ENCODE measurements at regions not wholly inside any gene's neighbourhood (a gene's known extent, or its start where the extent isn't known, plus 50 kb on each side); places are given as distances from the start of the nearest gene placed in this dataset.

DNA sequence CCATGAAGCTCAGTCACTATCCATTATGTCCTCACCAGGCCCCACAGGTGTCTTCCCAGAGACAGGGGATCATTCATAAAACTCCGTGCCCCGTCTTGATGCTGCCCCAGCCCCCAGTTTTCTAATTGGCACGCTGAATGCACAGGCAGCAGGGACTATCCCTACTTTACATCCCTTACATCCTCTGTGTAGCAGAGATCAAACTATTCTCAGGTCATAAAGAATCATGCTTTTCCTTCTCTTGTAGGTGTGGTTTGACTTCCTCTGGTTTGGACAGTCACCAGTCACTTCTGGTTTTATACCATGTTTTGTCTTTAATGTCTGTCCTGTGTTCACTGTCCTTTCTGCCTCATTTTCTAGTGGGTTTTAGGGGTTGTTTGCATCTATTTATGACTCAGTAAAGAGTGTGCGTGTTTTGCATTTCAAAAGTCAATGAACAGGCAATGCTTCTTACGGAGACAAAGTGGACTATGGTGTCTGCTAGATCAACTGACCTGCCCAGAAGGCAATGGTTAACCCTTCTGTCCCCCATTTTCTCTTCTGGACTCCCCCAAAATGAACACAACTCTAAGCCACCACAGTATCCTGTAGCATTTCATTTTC is 140.4 kb upstream of the NPVF start:
- no peak for DNase-seq

DNA sequence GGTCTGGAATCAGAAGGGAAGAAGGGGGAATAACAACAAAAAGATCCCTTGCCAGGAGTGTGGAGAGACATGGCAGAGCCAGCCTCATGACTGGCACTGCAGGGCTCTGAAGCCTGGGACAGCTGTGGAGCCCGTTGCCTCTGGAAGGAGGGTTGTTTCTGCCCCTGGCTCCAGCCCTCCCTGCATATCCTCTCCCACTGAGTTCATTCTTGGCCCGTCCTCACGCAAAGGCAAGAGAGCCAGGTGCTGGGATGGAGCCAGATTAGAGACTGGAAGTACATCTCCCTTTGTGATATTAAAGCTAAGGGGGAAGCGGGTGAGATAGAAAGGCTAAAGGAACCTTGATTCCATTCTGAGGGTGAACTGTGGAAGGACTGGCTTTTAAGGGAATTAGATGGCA is 141.5 kb upstream of the NPVF start:
- peaks cover 0 to 14% (median 0%) of the 10 kb centered on the region in 3 donors for H3K9me3 ChIP-seq (ENCODE audit: control extremely low read depth in 1 of 3, control insufficient read depth in 2 of 3, insufficient read depth in 1 of 3, low read length in 2 of 3)
- no peaks in the 10 kb centered on the region for H3K4me1 Mint-ChIP-seq
- intact Hi-C loops (cut with micrococcal nuclease), result no loop called here

More for the DNA sequence above, 140.4 kb upstream of the NPVF start:
- Histone ChIP-seq H3K36me3 (replicated peaks in 1 of 2; ENCODE audit: control extremely low read depth in 1 of 2, control insufficient read depth in 1 of 2, extremely low read depth in 1 of 2, insufficient read depth in 2 of 2, low read length in 1 of 2) (no peaks in the 10 kb centered on the region), H3K4me2 (replicated peaks; ENCODE audit: low read depth, low read length, poor library complexity, severe bottlenecking) (no peak overlapping the region), H3K4me1 (ENCODE audit: control insufficient read depth in 2 of 2, insufficient read depth in 2 of 2, low read length in 2 of 2) (no peaks in the 10 kb centered on the region), H3K9me3 (ENCODE audit: control extremely low read depth in 1 of 3, control insufficient read depth in 2 of 3, insufficient read depth in 1 of 3, low read length in 2 of 3) (peaks cover 0 to 14% (median 0%) of the 10 kb centered on the region in 3 donors), H4K20me1 (ENCODE audit: control insufficient read depth, insufficient read depth, low read length, poor library complexity, severe bottlenecking) (no peaks in the 10 kb centered on the region), H3K4me3 (ENCODE audit: control extremely low read depth in 1 of 5, extremely low read depth in 1 of 5, insufficient read depth in 1 of 5, low read depth in 2 of 5, low read length in 4 of 5) (no peak overlapping the region), H3K27me3 (replicated peaks in 1 of 4; ENCODE audit: control extremely low read depth in 1 of 4, control insufficient read depth in 3 of 4, insufficient read depth in 4 of 4, low read length in 3 of 4) (peaks cover 0 to 10% (median 0%) of the 10 kb centered on the region in 4 experiments), H3K27ac (ENCODE audit: low read length in 2 of 2) (no peak overlapping the region), H2AFZ (ENCODE audit: insufficient read depth, low read depth, low read length, poor library complexity, severe bottlenecking) (no peak overlapping the region), H3K79me2 (ENCODE audit: control insufficient read depth, insufficient read depth, low read length) (no peaks in the 10 kb centered on the region), H3K9ac (ENCODE audit: low read length) (no peak overlapping the region)
- 50% methylated on average over 2 of the region's 5 CpGs for WGBS (ENCODE audit: insufficient coverage)
- H3K4me3 Mint-ChIP-seq, result no peak overlapping the region
- no peaks in the 10 kb centered on the region for H3K4me1 Mint-ChIP-seq
- intact Hi-C loops (cut with micrococcal nuclease), result no loop called here
- no peak for ATAC-seq (ENCODE audit: low read depth)
- peaks cover 26% of the 10 kb centered on the region for H3K27me3 Mint-ChIP-seq
- peaks cover 6% of the 10 kb centered on the region for H3K9me3 Mint-ChIP-seq (ENCODE audit: insufficient read depth)
- ChIA-PET POLR2A (no interaction called here), CTCF (interaction anchor here (1.4 kb wide), 1 partner anchor 196 kb away, joined by 3 read pairs; no protein-coding TSS in a partner anchor)
- TF ChIP-seq EZH2 (IDR thresholded peaks at IDR 0.05; ENCODE audit: borderline replicate concordance, insufficient read depth, low read depth, low read length, poor library complexity, severe bottlenecking), result no peak
- TF ChIP-seq, protein P1, sequence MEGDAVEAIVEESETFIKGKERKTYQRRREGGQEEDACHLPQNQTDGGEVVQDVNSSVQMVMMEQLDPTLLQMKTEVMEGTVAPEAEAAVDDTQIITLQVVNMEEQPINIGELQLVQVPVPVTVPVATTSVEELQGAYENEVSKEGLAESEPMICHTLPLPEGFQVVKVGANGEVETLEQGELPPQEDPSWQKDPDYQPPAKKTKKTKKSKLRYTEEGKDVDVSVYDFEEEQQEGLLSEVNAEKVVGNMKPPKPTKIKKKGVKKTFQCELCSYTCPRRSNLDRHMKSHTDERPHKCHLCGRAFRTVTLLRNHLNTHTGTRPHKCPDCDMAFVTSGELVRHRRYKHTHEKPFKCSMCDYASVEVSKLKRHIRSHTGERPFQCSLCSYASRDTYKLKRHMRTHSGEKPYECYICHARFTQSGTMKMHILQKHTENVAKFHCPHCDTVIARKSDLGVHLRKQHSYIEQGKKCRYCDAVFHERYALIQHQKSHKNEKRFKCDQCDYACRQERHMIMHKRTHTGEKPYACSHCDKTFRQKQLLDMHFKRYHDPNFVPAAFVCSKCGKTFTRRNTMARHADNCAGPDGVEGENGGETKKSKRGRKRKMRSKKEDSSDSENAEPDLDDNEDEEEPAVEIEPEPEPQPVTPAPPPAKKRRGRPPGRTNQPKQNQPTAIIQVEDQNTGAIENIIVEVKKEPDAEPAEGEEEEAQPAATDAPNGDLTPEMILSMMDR (IDR thresholded peaks at IDR 0.05), result no peak
- no peak overlapping the region for H3K27ac Mint-ChIP-seq

More for the DNA sequence above, 141.5 kb upstream of the NPVF start:
- Histone ChIP-seq H3K36me3 (replicated peaks in 1 of 2; ENCODE audit: control extremely low read depth in 1 of 2, control insufficient read depth in 1 of 2, extremely low read depth in 1 of 2, insufficient read depth in 2 of 2, low read length in 1 of 2) (no peaks in the 10 kb centered on the region), H3K4me1 (ENCODE audit: control insufficient read depth in 2 of 2, insufficient read depth in 2 of 2, low read length in 2 of 2) (no peaks in the 10 kb centered on the region), H3K4me3 (ENCODE audit: control extremely low read depth in 1 of 5, extremely low read depth in 1 of 5, insufficient read depth in 1 of 5, low read depth in 2 of 5, low read length in 4 of 5) (no peak overlapping the region), H3K27ac (ENCODE audit: low read length in 2 of 2) (no peak overlapping the region), H4K20me1 (ENCODE audit: control insufficient read depth, insufficient read depth, low read length, poor library complexity, severe bottlenecking) (no peaks in the 10 kb centered on the region), H2AFZ (ENCODE audit: insufficient read depth, low read depth, low read length, poor library complexity, severe bottlenecking) (no peak overlapping the region), H3K27me3 (replicated peaks in 1 of 4; ENCODE audit: control extremely low read depth in 1 of 4, control insufficient read depth in 3 of 4, insufficient read depth in 4 of 4, low read length in 3 of 4) (peaks cover 0 to 10% (median 0%) of the 10 kb centered on the region in 4 experiments), H3K9ac (ENCODE audit: low read length) (no peak overlapping the region), H3K4me2 (replicated peaks; ENCODE audit: low read depth, low read length, poor library complexity, severe bottlenecking) (no peak overlapping the region), H3K79me2 (ENCODE audit: control insufficient read depth, insufficient read depth, low read length) (no peaks in the 10 kb centered on the region)
- peaks cover 6% of the 10 kb centered on the region for H3K9me3 Mint-ChIP-seq (ENCODE audit: insufficient read depth)
- WGBS (ENCODE audit: insufficient coverage), result 88% methylated on average over 4 of the region's 4 CpGs
- ChIA-PET CTCF (no interaction called here), POLR2A (no interaction called here)
- ATAC-seq (ENCODE audit: low read depth) (no peak), DNase-seq (no peak)
- TF ChIP-seq, protein P1 (IDR thresholded peaks at IDR 0.05), result no peak
- TF ChIP-seq EZH2 (IDR thresholded peaks at IDR 0.05; ENCODE audit: borderline replicate concordance, insufficient read depth, low read depth, low read length, poor library complexity, severe bottlenecking), result no peak
- peaks cover 23% of the 10 kb centered on the region for H3K27me3 Mint-ChIP-seq
- no peak overlapping the region for H3K4me3 Mint-ChIP-seq
- H3K27ac Mint-ChIP-seq, result no peak overlapping the region
